GM18867 (cell line): ENCODE measurements at regions not wholly inside any gene's neighbourhood (a gene's known extent, or its start where the extent isn't known, plus 50 kb on each side); places are given as distances from the start of the nearest gene placed in this dataset.
A peak's percentile ranks its signal among the peaks of the same experiment; 100 is the strongest.
"Not testable (repeated sequence)": the region's sequence is repeated elsewhere in the genome, so short reads cannot be mapped to it uniquely, and the experiment has no call there.

ENCODE experiments used
- ATAC-seq: cut with Tn5 transposase; IDR thresholded peaks from one replicate; pipeline ENCODE4 v1.9.1; 2021; ENCODE audit warnings: mild to moderate bottlenecking, moderate library complexity; ENCODE audit not compliant: unreplicated experiment

GRCh38 chr11:34795641-34796040 lies 120.5 kb downstream of the APIP start:
- no peak for ATAC-seq

- ATAC-seq: no peak
These were observed 121.5 kb downstream of the APIP start for GRCh38 chr11:34794696-34795095.

- no peak for ATAC-seq
These were observed 122.5 kb downstream of the APIP start for GRCh38 chr11:34793666-34794065.

- no peak for ATAC-seq
These were observed 123.3 kb downstream of the APIP start for GRCh38 chr11:34792814-34793258.

- peak; percentile 50 for ATAC-seq
These were observed 124.2 kb downstream of the APIP start for GRCh38 chr11:34791780-34792542.

- ATAC-seq: no peak
These were observed 125.6 kb downstream of the APIP start for GRCh38 chr11:34790620-34791019.

GRCh38 chr11:34789196-34789834 lies 126.9 kb downstream of the APIP start:
- ATAC-seq: no peak

GRCh38 chr11:34788642-34789041 lies 127.5 kb downstream of the APIP start:
- ATAC-seq: no peak

GRCh38 chr11:34787895-34788294 lies 128.3 kb downstream of the APIP start:
- no peak for ATAC-seq

- no peak for ATAC-seq
These were observed 128.8 kb downstream of the APIP start for GRCh38 chr11:34787348-34787747.

GRCh38 chr11:34784318-34784841 lies 131.8 kb downstream of the APIP start:
- no peak for ATAC-seq

- no peak for ATAC-seq
These were observed 132.3 kb downstream of the APIP start for GRCh38 chr11:34783816-34784317.

- not testable (repeated sequence) for ATAC-seq
These were observed 134.4 kb downstream of the APIP start for GRCh38 chr11:34781826-34782225.

GRCh38 chr11:34775417-34775888 lies 140.7 kb downstream of the APIP start:
- ATAC-seq: no peak

GRCh38 chr11:34774604-34775003 lies 141.6 kb downstream of the APIP start:
- no peak for ATAC-seq

GRCh38 chr11:34773826-34774225 lies 142.4 kb downstream of the APIP start:
- ATAC-seq: no peak

GRCh38 chr11:34773211-34773610 lies 143.0 kb downstream of the APIP start:
- ATAC-seq: no peak

- no peak for ATAC-seq
These were observed 146.1 kb downstream of the APIP start for GRCh38 chr11:34770111-34770510.

- ATAC-seq: no peak
These were observed 147.0 kb downstream of the APIP start for GRCh38 chr11:34769224-34769623.

GRCh38 chr11:34762625-34763024 lies 141.7 kb downstream of the EHF start:
- not testable (repeated sequence) for ATAC-seq

- no peak for ATAC-seq
These were observed 137.4 kb downstream of the EHF start for GRCh38 chr11:34758262-34758661.

- ATAC-seq: no peak
These were observed 136.1 kb downstream of the EHF start for GRCh38 chr11:34757026-34757451.
